NCI-H1092 (cell line): ENCODE measurements at regions not wholly inside any gene's neighbourhood (a gene's known extent, or its start where the extent isn't known, plus 50 kb on each side); places are given as distances from the start of the nearest gene placed in this dataset.
"Not testable (repeated sequence)": the region's sequence is repeated elsewhere in the genome, so short reads cannot be mapped to it uniquely, and the experiment has no call there.

ENCODE experiments used
- DNase-seq: peaks from one replicate; lab custom pipeline; 2025; lab: John Stamatoyannopoulos, UW

DNA sequence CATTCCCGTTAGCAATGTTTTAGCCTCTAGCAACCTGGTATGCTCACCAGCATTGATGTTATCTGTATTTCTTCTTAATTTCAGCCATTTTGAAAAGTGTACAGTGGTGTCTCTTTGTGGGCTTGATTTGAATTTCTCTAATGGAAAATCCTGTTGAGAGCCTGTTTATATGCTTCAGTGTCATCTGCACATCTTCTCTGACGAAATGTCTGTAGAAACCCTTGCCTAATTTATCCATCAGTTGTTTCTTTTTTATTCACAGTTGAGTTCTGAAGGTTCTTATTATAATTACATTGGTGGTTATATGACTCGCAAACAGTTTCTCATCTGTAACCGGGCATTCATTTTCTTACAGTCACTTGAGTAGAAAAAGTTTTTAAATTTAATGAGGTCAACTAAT, 1195.5 kb downstream of the TMEM121 start:
- DNase-seq: not testable (repeated sequence)

DNA sequence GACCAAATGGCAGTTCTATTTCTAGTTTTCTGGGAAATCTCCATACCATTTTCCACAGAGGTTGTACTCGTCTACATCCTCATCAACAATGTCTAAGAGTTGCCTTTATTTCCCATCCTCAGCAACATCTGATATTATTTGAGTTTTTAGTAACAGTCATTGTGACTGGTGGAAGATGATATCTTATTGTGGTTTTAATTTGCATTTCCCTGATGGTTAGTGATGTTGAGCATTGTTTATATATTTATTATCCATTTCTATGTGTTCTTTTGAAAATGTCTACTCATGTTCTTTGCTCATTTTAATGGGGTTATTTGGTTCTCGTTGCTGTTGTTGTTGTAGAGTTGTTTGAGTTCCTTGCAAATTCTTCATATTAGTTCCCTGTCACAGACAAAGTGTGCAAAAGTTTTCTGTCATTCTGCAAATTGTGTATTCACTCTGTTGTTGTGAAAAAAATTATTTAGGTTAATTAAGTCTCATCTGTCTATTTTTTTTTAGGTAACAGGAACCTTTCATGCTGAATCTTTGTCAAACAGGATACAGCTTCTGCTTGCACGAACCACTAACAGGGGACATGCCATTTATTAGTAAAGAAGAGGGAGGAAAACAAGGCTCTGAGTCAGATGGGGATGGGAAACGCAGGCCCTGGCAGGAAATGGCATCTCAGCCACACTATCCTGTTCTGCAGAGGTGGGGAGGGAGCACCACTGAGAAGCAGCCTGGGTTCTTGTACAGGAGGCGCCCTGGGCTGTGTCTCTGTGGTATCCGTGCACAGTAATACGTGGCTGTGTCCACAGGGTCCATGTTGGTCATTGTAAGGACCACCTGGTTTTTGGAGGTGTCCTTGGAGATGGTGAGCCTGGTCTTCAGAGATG, 1196.7 kb downstream of the TMEM121 start:
- DNase-seq: not testable (repeated sequence)

DNA sequence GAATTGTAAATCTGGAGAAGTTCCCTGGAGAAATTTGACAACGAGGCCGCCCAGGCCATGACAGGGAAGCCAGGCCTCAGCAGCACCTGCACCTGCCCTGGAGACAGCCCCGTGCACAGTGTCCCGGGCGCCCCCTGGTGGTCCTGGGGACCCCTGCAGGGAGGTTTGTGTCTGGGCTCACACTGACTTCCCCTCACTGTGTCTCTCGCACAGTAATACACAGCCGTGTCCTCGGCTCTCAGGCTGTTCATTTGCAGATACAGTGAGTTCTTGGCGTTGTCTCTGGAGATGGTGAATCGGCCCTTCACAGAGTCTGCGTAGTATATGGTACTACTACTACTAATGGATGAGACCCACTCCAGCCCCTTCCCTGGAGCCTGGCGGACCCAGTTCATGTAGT, 1201.6 kb downstream of the TMEM121 start:
- not testable (repeated sequence) for DNase-seq

DNA sequence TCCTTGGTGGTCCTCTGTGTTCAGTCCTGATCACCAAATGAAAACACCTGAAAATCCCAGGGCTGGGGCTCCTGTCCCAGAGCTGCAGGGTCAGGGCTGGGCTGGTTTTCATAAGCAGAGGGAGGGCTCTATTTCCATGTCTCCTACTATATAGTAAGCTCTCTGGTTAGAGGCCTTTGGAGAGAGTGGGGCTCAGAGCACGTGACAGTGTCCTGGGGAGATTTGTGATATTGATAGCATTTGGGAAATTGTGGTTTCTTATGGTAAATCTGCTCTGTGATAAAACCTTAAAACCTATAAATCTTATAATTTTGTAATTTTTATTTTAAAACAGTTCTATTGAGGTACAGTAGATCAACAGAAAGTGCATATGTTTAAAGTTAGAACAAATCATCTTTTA, 1202.2 kb downstream of the TMEM121 start:
- DNase-seq: no peak

DNA sequence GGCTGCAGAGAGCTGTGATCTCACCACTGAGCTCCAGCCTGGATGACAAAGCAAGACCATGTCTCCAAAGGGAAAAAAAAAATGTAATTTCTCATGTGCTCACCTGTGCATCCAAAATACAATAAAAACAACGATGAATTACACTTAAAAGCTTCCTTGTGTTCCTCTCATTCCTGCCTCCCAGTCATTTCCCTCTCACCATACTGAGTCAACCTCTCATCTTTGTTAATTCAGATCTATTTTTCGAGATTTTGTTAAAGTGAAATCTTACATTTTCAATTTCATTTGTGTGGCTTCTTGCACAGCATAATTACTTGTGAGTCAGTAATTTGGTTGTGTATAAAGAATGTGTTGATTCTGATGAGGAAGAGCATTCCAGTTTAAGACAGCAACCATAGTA, 1203.2 kb downstream of the TMEM121 start:
- no peak for DNase-seq

DNA sequence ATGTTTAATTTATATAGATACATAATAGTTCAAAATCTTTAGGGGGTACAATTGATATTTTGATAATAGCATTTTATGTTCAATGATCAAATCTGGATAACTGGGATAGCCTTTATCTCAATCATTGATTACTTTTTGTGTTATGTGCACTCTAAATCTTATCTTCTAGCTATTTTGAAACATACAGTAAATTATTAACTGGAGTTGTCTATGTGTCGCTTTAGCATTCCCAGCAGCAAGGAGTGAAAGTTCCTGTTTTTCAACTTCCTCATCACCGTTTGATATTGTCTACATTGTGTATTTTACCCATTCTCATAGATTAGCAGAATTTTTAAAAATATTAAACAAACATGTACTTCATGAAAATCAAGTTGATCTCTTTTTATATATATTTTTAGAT, 1207.4 kb downstream of the TMEM121 start:
- DNase-seq: no peak

DNA sequence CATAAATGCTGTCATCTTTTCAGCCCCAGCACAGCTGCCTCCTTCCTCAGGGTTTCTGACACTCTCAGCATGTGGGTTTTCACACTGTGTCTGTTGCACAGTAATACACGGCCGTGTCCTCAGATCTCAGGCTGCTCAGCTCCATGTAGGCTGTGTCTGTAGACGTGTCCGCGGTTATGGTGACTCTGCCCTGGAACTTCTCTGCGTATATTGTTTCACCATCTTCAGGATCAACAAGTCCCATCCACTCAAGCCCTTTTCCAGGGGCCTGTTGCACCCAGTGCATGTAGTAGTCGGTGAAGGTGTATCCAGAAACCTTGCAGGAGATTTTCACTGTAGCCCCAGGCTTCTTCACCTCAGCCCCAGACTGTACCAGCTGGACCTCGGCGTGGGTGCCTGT, 1210.6 kb downstream of the TMEM121 start:
- DNase-seq: no peak

DNA sequence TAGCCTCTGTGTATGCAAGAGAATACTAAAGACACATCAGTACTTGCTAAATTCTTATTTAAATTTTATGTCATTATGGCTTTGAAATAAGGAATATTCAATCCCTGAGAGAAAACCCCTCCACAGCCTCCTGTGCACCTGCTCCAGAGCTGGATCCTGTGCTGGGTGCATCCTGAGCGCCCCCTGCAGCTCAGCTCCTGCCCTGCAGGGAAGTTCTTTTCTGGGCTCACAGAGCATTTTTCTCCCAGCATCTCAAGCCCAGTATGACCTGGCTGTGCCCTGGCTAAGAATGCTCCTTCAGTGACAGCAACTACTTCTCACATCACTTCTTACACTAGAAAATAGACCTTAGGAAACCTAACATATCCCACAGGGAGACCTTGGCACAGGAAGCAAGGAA, 1211.7 kb downstream of the TMEM121 start:
- no peak for DNase-seq

DNA sequence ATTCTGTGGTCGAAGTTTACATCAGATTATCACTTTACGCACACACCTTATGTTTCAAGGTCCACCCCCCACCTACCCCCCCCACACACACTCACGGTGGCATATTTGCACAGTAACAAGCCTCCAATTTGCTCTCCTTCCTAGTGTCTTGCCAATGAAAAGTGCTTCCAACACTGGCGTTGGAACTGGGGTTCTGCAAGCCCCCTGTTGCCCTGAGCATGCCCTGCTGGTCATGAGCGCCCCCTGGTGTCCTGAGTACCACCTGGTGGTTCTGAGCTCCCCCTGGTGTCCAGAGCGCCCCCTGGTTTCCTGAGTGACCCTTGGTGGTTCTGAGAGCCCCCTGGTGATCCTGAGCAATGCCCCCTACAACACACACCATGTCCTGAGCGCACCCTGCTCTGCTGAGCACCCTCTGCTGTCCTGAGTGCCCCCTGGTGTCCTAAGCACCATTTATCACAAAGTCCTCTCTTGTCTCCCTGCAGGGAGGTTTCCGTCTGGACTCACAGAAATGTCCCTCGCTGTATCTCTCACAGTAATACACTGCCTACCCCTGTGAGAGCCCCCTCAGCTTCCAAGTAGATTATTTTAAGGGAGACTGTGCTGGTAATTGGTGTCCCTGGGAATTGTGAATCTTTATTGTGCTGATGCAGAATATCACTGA, 1212.3 kb downstream of the TMEM121 start:
- DNase-seq: not testable (repeated sequence)

DNA sequence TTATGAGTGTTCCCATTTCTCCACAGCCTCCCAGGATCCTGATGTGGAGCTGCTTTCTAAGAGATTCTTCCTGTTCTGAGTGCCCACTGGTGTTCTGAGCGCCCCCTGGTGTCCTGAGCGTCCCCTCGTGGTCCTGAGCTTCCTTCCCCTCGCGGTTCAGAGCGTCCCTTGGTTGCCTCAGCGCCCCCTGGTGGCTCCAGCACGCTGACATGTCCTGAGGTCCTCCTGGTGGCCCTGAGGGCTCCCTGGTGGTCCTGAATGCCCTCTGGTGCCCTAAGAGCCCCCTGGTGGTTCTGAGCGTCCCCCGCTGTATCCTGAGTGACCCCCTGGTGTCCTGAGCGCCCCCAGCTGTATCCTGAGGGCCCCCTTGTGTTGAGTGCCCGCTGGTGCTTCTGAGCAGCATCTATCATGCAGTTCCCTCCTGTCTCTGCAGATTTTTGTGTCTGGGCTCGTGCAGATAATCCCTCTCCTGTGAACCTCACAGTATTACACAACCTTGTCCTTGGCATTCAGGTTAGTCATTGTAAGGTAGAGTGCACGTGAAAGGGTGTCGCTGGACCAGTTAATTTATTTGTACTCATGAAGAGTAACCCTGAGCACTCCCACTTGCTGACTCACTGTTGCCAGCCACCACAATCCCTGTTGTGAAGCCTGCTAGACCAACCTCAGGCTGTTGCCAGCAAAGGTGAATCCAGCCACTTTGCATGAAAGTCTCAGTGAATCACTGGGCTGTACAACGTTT, 1214.9 kb downstream of the TMEM121 start:
- not testable (repeated sequence) for DNase-seq

DNA sequence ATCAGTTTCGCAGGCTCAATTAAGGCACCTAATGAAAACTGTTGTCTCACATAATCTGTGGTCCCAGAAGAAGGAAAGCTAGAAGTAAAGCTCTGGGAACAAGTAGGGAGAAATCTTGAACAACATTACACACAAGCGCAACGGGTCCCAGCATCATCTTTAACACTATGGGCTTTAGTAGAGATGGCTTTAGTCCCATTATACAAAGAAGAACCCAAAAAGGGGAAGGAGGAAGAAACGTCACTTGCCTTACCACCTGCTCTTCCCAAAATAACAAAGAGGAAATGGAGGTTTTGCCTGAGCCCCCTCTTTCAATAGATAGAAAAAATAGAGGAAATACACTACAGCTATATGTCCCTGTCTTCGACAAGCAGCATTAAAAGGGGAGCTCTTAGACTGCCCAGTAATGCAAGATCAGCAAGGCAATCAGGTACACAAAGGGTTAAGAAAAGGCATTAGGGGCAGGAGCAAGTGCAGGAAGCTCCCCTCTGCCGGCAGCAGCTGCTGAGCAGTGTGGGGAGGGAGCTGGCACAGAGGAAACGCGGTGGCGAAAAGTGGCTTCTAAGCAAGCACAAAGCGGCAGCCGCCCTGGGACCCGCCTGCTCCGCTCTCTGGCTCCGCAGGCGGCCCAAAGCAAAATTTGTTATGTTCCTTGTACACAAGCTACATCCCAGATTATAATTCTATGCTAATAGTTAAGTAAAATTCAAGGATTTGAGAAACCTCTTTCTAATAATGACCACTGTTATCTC, 1218.8 kb downstream of the TMEM121 start:
- not testable (repeated sequence) for DNase-seq

DNA sequence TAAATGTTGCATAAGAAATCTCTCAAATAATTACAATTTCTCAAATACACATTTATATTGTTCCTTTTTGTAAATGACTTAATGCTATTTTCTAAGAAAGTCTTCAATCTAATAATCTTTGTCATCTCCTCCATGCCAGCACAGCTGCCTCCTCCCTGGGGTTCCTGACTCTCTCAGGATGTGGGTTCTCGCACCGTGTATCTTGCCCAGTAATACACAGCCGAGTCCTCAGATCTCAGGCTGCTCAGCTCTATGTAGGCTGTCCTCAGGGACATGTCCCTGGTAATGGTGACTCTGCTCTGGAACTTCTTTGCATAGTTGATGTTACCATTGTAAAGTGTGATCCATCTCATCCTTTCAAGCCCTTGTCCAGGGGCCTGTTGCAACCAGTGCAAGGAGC, 1223.7 kb downstream of the TMEM121 start:
- DNase-seq: not testable (repeated sequence)

DNA sequence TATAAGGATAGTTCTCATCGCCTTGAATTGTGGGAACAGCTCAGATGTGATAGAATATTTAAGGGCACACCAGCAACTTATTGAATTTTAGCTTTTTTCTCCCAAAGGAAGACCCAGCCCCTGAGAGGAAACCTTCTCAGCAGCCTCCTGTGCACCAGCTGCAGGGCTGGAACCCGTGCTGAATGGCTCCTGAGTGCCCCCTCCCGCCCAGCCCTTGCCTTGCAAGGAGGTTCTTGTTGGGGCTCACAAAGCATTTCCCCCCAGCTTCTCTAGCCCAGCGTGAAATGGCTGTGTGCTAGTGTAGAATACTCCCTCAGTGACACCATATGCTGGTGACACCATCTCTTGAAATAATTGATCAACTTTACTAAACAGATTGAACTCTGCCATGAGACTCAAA, 1227.4 kb downstream of the TMEM121 start:
- not testable (repeated sequence) for DNase-seq

DNA sequence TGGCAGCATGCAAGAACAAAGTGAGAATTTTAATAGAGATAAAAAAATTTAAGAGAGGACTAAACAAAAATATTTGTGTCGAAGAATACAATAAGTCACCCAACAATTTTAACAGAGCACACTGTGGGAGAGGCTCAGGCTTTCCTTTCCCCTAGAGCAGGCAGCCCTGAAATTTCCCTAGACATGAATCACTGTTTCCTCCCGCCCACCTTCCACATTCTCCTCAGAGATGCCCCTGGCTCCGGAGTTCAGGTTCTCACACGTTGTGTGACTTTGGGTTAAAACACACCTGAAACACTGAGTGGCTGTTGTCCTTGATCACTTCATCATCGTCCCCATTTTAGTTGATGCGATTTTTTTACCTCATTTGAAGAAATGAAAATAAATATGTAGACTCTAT, 1231.1 kb downstream of the TMEM121 start:
- DNase-seq: not testable (repeated sequence)

DNA sequence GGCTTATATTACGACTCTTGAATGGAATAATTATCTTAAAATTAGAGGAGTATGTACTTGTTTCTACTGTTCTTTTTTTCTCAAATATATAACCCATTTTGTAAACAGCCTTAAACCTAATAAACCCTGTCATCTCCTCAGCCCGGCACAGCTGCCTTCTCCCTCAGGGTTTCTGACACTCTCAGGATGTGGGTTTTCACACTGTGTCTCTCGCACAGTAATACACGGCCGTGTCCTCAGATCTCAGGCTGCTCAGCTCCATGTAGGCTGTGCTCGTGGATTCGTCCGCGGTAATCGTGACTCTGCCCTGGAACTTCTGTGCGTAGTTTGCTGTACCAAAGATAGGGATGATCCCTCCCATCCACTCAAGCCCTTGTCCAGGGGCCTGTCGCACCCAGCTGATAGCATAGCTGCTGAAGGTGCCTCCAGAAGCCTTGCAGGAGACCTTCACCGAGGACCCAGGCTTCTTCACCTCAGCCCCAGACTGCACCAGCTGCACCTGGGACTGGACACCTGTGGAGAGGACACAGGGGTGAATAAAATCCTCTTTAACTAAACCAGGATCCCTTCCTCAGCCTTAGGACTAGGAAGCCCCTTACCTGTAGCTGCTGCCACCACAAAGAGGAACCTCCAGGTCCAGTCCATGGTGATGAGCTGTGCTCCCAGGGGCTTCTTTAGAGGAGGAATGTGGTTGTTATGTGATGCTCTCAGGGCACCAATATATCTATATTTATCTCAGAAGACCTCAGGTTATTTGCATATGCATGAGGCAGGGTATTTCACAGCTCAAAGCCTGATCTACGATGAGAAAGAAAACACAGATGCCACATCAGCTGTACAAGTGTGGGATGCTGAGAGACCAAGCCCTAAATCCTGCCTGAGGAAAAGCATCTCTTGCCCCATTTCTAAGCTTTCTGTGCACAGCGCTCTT, 1235.8 kb downstream of the TMEM121 start:
- DNase-seq: not testable (repeated sequence)

DNA sequence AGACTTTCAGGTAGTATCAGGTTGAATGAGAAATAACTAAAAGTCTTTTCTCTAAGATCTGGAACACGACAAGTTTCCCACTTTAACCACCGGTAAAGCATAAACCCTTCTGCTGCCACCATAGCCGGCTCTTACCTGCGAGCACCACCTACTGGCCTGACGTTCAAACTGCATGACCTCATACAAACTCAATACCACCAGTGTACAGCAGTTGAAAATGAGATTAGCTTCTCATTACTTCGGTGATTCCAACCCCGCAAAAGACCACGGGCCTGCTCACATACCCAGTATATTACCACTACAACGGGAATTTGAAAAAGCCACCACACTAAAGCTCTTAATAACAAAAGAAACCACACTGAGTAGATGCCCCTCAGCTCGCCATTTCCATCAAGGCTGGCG, 1238.6 kb downstream of the TMEM121 start:
- not testable (repeated sequence) for DNase-seq

DNA sequence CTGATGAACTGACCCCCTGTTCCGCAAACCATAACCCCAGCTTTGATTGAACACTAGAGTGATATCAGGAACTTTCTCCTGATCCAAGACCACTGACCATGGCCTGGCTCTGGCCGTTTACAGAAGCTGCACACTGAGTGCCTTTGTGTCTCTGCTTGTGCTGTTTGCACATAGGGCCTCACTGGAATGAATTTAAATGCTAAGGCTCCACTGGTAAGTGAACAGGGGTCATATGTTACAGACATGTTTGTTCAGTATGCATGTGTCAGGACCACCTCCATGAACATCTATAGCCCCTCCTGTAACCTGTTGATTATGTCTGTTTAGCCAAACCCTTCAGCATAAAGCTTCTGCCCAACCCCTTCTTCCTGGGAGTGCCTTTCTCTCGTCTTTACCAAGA, 1239.8 kb downstream of the TMEM121 start:
- DNase-seq: no peak

DNA sequence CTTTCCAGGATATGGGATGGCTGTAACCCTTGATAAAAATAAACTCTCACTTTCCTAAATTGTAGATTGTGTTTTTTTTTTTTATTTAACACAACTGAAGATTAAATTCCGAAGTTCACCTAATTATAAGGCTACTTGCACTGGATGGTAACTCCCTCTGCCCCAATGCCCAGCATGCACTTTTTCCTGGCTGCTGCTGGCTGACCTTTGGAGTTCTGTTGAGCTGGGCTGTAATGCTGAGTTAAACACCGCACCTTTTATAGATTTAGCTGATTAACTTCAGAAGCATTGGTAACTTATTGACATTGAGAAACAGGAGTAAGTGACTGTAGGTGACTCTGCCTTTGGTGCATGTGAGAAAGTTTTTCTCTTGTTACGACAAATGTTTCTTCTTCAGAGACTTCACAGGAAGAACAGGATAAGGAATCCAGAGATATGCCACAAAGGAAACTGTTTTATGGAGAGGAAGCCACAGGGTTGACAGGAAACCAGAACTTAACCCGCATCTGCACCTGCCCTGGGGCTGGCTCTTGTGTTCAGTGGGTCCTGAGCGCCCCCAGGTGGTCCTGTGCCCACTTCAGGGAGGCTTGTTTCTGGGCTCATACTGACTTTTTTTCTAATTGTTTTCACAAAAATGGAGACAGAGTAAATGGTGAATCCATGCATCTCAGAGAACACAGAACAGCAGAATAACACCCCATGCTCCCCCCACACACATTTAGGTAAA, 1240.3 kb downstream of the TMEM121 start:
- DNase-seq: not testable (repeated sequence)

DNA sequence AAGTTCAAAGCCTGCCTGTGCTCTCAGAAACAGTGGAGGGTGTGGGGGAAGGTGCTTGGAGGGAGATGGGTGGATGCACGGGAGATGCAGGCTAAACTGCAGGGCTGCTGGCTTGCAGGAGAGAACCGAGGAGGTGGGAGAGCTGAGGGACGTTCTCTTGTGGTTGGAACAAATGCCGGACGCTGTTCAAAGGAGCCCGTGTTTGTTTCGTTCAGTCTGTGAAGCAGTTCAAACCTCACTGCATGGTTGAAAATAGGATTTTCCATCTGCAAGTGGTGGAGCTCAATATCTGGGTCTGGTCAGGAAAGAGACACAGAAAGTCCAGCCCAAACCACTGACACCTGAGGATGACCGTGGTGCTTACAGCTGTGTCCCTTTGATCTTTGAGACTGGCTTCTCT, 1241.8 kb downstream of the TMEM121 start:
- DNase-seq: not testable (repeated sequence)
